ENCODE measurements at regions not wholly inside any gene's neighbourhood (a gene's known extent, or its start where the extent isn't known, plus 50 kb on each side); places are given as distances from the start of the nearest gene placed in this dataset.
A peak's percentile ranks its signal among the peaks of the same experiment; 100 is the strongest.
"Not testable (repeated sequence)": the region's sequence is repeated elsewhere in the genome, so short reads cannot be mapped to it uniquely, and the experiment has no call there.

GRCh38 chr4:9505341-9505740 is 61.1 kb downstream of the DEFB131A start:
- not testable (repeated sequence) for DNase-seq

GRCh38 chr4:9506672-9507071 is 62.5 kb downstream of the DEFB131A start:
- not testable (repeated sequence) for DNase-seq

GRCh38 chr4:9512941-9513340 is 68.7 kb downstream of the DEFB131A start:
- not testable (repeated sequence) for DNase-seq

- DNase-seq: not testable (repeated sequence)
Observed at GRCh38 chr4:9519631-9520030, 75.4 kb downstream of the DEFB131A start.

- DNase-seq: not testable (repeated sequence)
Observed at GRCh38 chr4:9522903-9523302, 78.7 kb downstream of the DEFB131A start.

GRCh38 chr4:9524406-9524805 is 80.2 kb downstream of the DEFB131A start:
- DNase-seq: not testable (repeated sequence)

GRCh38 chr4:9532134-9532862 is 88.1 kb downstream of the DEFB131A start:
- DNase-seq: peak; percentile 83

GRCh38 chr4:9532863-9533192 is 88.6 kb downstream of the DEFB131A start:
- not testable (repeated sequence) for DNase-seq

GRCh38 chr4:9537101-9537500 is 92.9 kb downstream of the DEFB131A start:
- not testable (repeated sequence) for DNase-seq

GRCh38 chr4:9539939-9540520 is 95.8 kb downstream of the DEFB131A start:
- not testable (repeated sequence) for DNase-seq

GRCh38 chr4:9541388-9541915 is 97.2 kb downstream of the DEFB131A start:
- not testable (repeated sequence) for DNase-seq

GRCh38 chr4:9544851-9545250 is 100.6 kb downstream of the DEFB131A start:
- not testable (repeated sequence) for DNase-seq

GRCh38 chr4:9547470-9547869 is 103.3 kb downstream of the DEFB131A start:
- not testable (repeated sequence) for DNase-seq

GRCh38 chr4:9556076-9556475 is 111.9 kb downstream of the DEFB131A start:
- not testable (repeated sequence) for DNase-seq

GRCh38 chr4:9577869-9578268 is 133.7 kb downstream of the DEFB131A start:
- not testable (repeated sequence) for DNase-seq

- not testable (repeated sequence) for DNase-seq
Observed at GRCh38 chr4:9582880-9583279, 138.7 kb downstream of the DEFB131A start.

- DNase-seq: no peak
Observed at GRCh38 chr4:9592010-9592409, 147.8 kb downstream of the DEFB131A start.

GRCh38 chr4:9594948-9595347 is 150.7 kb downstream of the DEFB131A start:
- no peak for DNase-seq

- not testable (repeated sequence) for DNase-seq
Observed at GRCh38 chr4:9595531-9595930, 151.3 kb downstream of the DEFB131A start.

GRCh38 chr4:9599266-9599665 is 155.1 kb downstream of the DEFB131A start:
- DNase-seq: no peak

- DNase-seq: no peak
Observed at GRCh38 chr4:9600246-9600645, 156.0 kb downstream of the DEFB131A start.

GRCh38 chr4:9602389-9602914 is 158.2 kb downstream of the DEFB131A start:
- DNase-seq: no peak

GRCh38 chr4:9604031-9604892 is 160.0 kb downstream of the DEFB131A start:
- DNase-seq: peak; percentile 61
